GM23338 (cell line): ENCODE measurements at regions not wholly inside any gene's neighbourhood (a gene's known extent, or its start where the extent isn't known, plus 50 kb on each side); places are given as distances from the start of the nearest gene placed in this dataset.

Experiments
- ATAC-seq: fragments of 200-7000 bp; cut with Tn5 transposase; 3 replicates; pipeline ENCODE4 v1.9.1; 2020
- DNase-seq: peaks from one replicate; pipeline ENCODE4 v3.0.0-alpha.2; 2015; ENCODE audit warnings: low spot score
- H2AFZ ChIP-seq: fragments of 200-600 bp; sonication (generic); 2 replicates; pipeline ENCODE4 v1.8.0; 2016; ENCODE audit warnings: antibody characterized with exemption, mild to moderate bottlenecking, moderate library complexity
- H3F3A ChIP-seq: fragments of 200-600 bp; sonication (generic); replicated peaks from 2 replicates; pipeline ENCODE4 v1.8.0; 2017; ENCODE audit warnings: antibody characterized with exemption, mixed run types, low read depth
- H3K27ac ChIP-seq: fragments of 200-600 bp; sonication (generic); 2 replicates; pipeline ENCODE4 v1.6.1; 2016; ENCODE audit warnings: low read depth
- H3K27me3 ChIP-seq: fragments of 200-600 bp; sonication (generic); 2 replicates; pipeline ENCODE4 v1.8.0; 2016; ENCODE audit warnings: mild to moderate bottlenecking, mixed run types, moderate library complexity; ENCODE audit not compliant: insufficient read depth
- H3K36me3 ChIP-seq: fragments of 200-600 bp; sonication (generic); 2 replicates; pipeline ENCODE4 v1.8.0; 2016; ENCODE audit warnings: mild to moderate bottlenecking; ENCODE audit not compliant: insufficient read depth
- H3K4me1 ChIP-seq: fragments of 200-600 bp; sonication (generic); 2 replicates; pipeline ENCODE4 v1.8.0; 2016; ENCODE audit warnings: mild to moderate bottlenecking, moderate library complexity; ENCODE audit not compliant: insufficient read depth
- H3K4me2 ChIP-seq: fragments of 200-600 bp; sonication (generic); 2 replicates; pipeline ENCODE4 v1.7.1; 2017; ENCODE audit warnings: mixed run types
- H3K4me3 ChIP-seq: fragments of 200-600 bp; sonication (generic); 2 replicates; pipeline ENCODE4 v1.6.1; 2016; ENCODE audit warnings: mixed run types
- H3K79me2 ChIP-seq: fragments of 200-600 bp; sonication (generic); replicated peaks from 2 replicates; pipeline ENCODE4 v1.8.0; 2017; ENCODE audit warnings: mild to moderate bottlenecking; ENCODE audit not compliant: insufficient read depth
- H3K9me2 ChIP-seq: fragments of 200-600 bp; sonication (generic); 2 replicates; pipeline ENCODE4 v1.8.0; 2017; ENCODE audit not compliant: insufficient read depth
- H4K20me1 ChIP-seq: fragments of 200-600 bp; sonication (generic); replicated peaks from 2 replicates; pipeline ENCODE4 v1.8.0; 2017; ENCODE audit warnings: mild to moderate bottlenecking; ENCODE audit not compliant: insufficient read depth
- H3K27ac Mint-ChIP-seq: 2 replicates; pipeline ENCODE4 v1.8.0; 2020; ENCODE audit warnings: inconsistent platforms, mild to moderate bottlenecking, moderate library complexity, mixed read lengths
- H3K27me3 Mint-ChIP-seq: 3 replicates; pipeline ENCODE4 v1.8.0; 2022; ENCODE audit warnings: low read depth, mild to moderate bottlenecking, moderate library complexity, mixed read lengths, inconsistent platforms; ENCODE audit not compliant: insufficient read depth, poor library complexity
- H3K36me3 Mint-ChIP-seq: 3 replicates; pipeline ENCODE4 v1.8.0; 2021; ENCODE audit warnings: low read depth, mild to moderate bottlenecking, inconsistent platforms, moderate library complexity, mixed read lengths
- H3K4me1 Mint-ChIP-seq: 3 replicates; pipeline ENCODE4 v1.8.0; 2020; ENCODE audit warnings: mild to moderate bottlenecking, inconsistent platforms, mixed read lengths
- H3K4me3 Mint-ChIP-seq: 3 replicates; pipeline ENCODE4 v1.8.0; 2021; ENCODE audit warnings: moderate library complexity, mild to moderate bottlenecking, inconsistent platforms, mixed read lengths
- H3K9me3 Mint-ChIP-seq: 3 replicates; pipeline ENCODE4 v1.8.0; 2020; ENCODE audit warnings: moderate library complexity, mild to moderate bottlenecking, inconsistent platforms, mixed read lengths
- ETS1 ChIP-seq: IDR thresholded peaks from 2 replicates; pipeline ENCODE4 v1.6.1; 2016; ENCODE audit warnings: antibody characterized with exemption
- EZH2phosphoT487 ChIP-seq: fragments of 200-600 bp; sonication (generic); IDR thresholded peaks from one replicate; pipeline ENCODE4 v1.8.1; 2018; ENCODE audit warnings: antibody characterized with exemption; ENCODE audit not compliant: unreplicated experiment
- JUNB ChIP-seq: IDR thresholded peaks from one replicate; pipeline ENCODE4 v1.6.1; 2016; ENCODE audit warnings: antibody characterized with exemption; ENCODE audit not compliant: unreplicated experiment
- NANOG ChIP-seq: IDR thresholded peaks from 2 replicates; pipeline ENCODE4 v1.6.1; 2016; ENCODE audit warnings: antibody characterized with exemption, borderline replicate concordance
- POLR2AphosphoS5 ChIP-seq: IDR thresholded peaks from 2 replicates; pipeline ENCODE4 v1.6.1; 2016; ENCODE audit warnings: antibody characterized with exemption, low read depth
- STAT1 ChIP-seq: IDR thresholded peaks from one replicate; pipeline ENCODE4 v1.6.1; 2016; ENCODE audit warnings: antibody characterized with exemption; ENCODE audit not compliant: unreplicated experiment
- ZNF114 ChIP-seq: fragments of 250-450 bp; sonication (Bioruptor Pico); IDR thresholded peaks from 2 replicates; pipeline ENCODE4 v1.5.0; 2020; ENCODE audit warnings: mild to moderate bottlenecking, moderate library complexity
- ZNF462 ChIP-seq: fragments of 250-450 bp; sonication (Bioruptor Pico); IDR thresholded peaks from 2 replicates; pipeline ENCODE4 v1.5.0; 2020; ENCODE audit warnings: mild to moderate bottlenecking, moderate library complexity

- Histone ChIP-seq H2AFZ (no peak overlapping the region), H3K36me3 (no peaks in the 10 kb centered on the region), H4K20me1 (no peaks in the 10 kb centered on the region), H3K4me1 (peaks cover 12% of the 10 kb centered on the region), H3K4me3 (no peak overlapping the region), H3K27me3 (no peaks in the 10 kb centered on the region), H3K9me2 (no peaks in the 10 kb centered on the region), H3K4me2 (no peak overlapping the region), H3F3A (no peaks in the 10 kb centered on the region), H3K79me2 (no peaks in the 10 kb centered on the region), H3K27ac (no peak overlapping the region)
- H3K27ac Mint-ChIP-seq, result no peak overlapping the region
- H3K36me3 Mint-ChIP-seq, result no peaks in the 10 kb centered on the region
- ATAC-seq, result no peak
- peaks cover 2% of the 10 kb centered on the region; the same call in 1 of the 3 replicates for H3K9me3 Mint-ChIP-seq
- peaks cover 3% of the 10 kb centered on the region for H3K27me3 Mint-ChIP-seq
- no peak overlapping the region for H3K4me3 Mint-ChIP-seq
- no peak for TF ChIP-seq JUNB
- no peak for TF ChIP-seq ETS1
- no peak for TF ChIP-seq NANOG
- TF ChIP-seq EZH2phosphoT487, result no peak
- TF ChIP-seq STAT1, result no peak
- no peak for TF ChIP-seq POLR2AphosphoS5
- no peak for TF ChIP-seq ZNF114 (CRISPR knock-in tag)
- TF ChIP-seq ZNF462 (CRISPR knock-in tag), result no peak
- DNase-seq, result no peak
- peaks cover 32% of the 10 kb centered on the region for H3K4me1 Mint-ChIP-seq
These were observed 288.1 kb downstream of the MYCN start for GRCh38 chr2:16228471-16228870.
